Breast epithelium (tissue), 4 donors: ENCODE measurements at regions not wholly inside any gene's neighbourhood (a gene's known extent, or its start where the extent isn't known, plus 50 kb on each side); places are given as distances from the start of the nearest gene placed in this dataset.

Source experiments
- DNase-seq, 2 donors: peaks; one replicate each; pipeline ENCODE4 v3.0.0-alpha.2; 2019; ENCODE audit warnings: low spot score in 2 of 2
- H3K27ac ChIP-seq, 2 donors: fragments of 200-600 bp; sonication (generic) in 1 of 2; one replicate each; pipeline ENCODE4 v1.5.1; 2016 to 2019; ENCODE audit warnings: mild to moderate bottlenecking in 1 of 2
- H3K27me3 ChIP-seq, 2 donors: fragments of 200-600 bp; sonication (generic) in 1 of 2; one replicate each; pipeline versions ENCODE4 v1.5.1 to v1.6.0; 2017 to 2019; ENCODE audit warnings: control low read depth in 1 of 2, mild to moderate bottlenecking in 1 of 2
- H3K36me3 ChIP-seq: fragments of 200-600 bp; one replicate; pipeline ENCODE4 v1.5.1; 2019
- H3K4me1 ChIP-seq, 2 donors: fragments of 200-600 bp; sonication (generic); one replicate each; pipeline ENCODE4 v1.5.1; 2016 to 2019; ENCODE audit warnings: control low read depth in 1 of 2
- H3K4me3 ChIP-seq, 3 donors: fragments of 200-600 bp; sonication (generic); 1 replicate in 2 of 3; 2 replicates in 1 of 3; pipeline ENCODE4 v1.5.1; 2016 to 2019; ENCODE audit warnings: mild to moderate bottlenecking in 3 of 3, moderate library complexity in 2 of 3
- H3K9me3 ChIP-seq, 2 donors: fragments of 200-600 bp; sonication (generic) in 1 of 2; one replicate each; pipeline ENCODE4 v1.5.1; 2016 to 2019; ENCODE audit warnings: control low read depth in 1 of 2
- POLR2A ChIP-seq: fragments of 450-650 bp; IDR thresholded peaks from one replicate; pipeline ENCODE4 v1.6.1; 2016; ENCODE audit warnings: antibody characterized with exemption, mild to moderate bottlenecking, moderate library complexity
- POLR2AphosphoS5 ChIP-seq, 3 donors: sonication (generic); formaldehyde crosslinking; IDR thresholded peaks; one replicate each; pipeline ENCODE4 v1.6.1; 2017; ENCODE audit warnings: antibody characterized with exemption in 3 of 3
- intact Hi-C: fragments of 100-400 bp; cut with DNase I; formaldehyde crosslinking; loops from one replicate; pipeline ENCODE4 v1.15.1; 2023; ENCODE audit warnings: low total_unique reads
- TF ChIP-seq, protein P1 (sequence below), 3 donors: fragments of 450-650 bp; IDR thresholded peaks; one replicate each; pipeline ENCODE4 v1.5.1; 2016 to 2017; ENCODE audit warnings: antibody characterized with exemption in 3 of 3, mild to moderate bottlenecking in 3 of 3, moderate library complexity in 3 of 3

- Histone ChIP-seq H3K4me3 (no peak overlapping the region), H3K27ac (no peak overlapping the region), H3K27me3 (no peaks in the 10 kb centered on the region), H3K4me1 (no peaks in the 10 kb centered on the region), H3K36me3 (no peaks in the 10 kb centered on the region), H3K9me3 (no peaks in the 10 kb centered on the region)
- intact Hi-C loops, result no loop called here
- DNase-seq, result no peak
- TF ChIP-seq POLR2A, result no peak
- TF ChIP-seq, protein P1, sequence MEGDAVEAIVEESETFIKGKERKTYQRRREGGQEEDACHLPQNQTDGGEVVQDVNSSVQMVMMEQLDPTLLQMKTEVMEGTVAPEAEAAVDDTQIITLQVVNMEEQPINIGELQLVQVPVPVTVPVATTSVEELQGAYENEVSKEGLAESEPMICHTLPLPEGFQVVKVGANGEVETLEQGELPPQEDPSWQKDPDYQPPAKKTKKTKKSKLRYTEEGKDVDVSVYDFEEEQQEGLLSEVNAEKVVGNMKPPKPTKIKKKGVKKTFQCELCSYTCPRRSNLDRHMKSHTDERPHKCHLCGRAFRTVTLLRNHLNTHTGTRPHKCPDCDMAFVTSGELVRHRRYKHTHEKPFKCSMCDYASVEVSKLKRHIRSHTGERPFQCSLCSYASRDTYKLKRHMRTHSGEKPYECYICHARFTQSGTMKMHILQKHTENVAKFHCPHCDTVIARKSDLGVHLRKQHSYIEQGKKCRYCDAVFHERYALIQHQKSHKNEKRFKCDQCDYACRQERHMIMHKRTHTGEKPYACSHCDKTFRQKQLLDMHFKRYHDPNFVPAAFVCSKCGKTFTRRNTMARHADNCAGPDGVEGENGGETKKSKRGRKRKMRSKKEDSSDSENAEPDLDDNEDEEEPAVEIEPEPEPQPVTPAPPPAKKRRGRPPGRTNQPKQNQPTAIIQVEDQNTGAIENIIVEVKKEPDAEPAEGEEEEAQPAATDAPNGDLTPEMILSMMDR (IDR thresholded peaks at IDR 0.05), result no peak
- TF ChIP-seq POLR2AphosphoS5 (IDR thresholded peaks at IDR 0.05), result no peak
Observed at GRCh38 chr21:16241016-16241415, 511.2 kb downstream of the USP25 start.

- TF ChIP-seq POLR2A, result no peak
- TF ChIP-seq POLR2AphosphoS5 (IDR thresholded peaks at IDR 0.05), result no peak
- TF ChIP-seq, protein P1 (IDR thresholded peaks at IDR 0.05), result no peak
- Histone ChIP-seq H3K36me3 (no peaks in the 10 kb centered on the region), H3K9me3 (no peaks in the 10 kb centered on the region), H3K27me3 (no peaks in the 10 kb centered on the region), H3K4me3 (no peak overlapping the region), H3K27ac (no peak overlapping the region), H3K4me1 (no peaks in the 10 kb centered on the region)
- intact Hi-C loops, result no loop called here
- no peak for DNase-seq
Observed at GRCh38 chr21:16241479-16241963, 511.7 kb downstream of the USP25 start.

- no peaks in the 10 kb centered on the region for H3K27me3 ChIP-seq
- no peak overlapping the region for H3K4me3 ChIP-seq
- H3K27ac ChIP-seq, result no peak overlapping the region
- no peaks in the 10 kb centered on the region for H3K9me3 ChIP-seq
- H3K36me3 ChIP-seq, result no peaks in the 10 kb centered on the region
- TF ChIP-seq POLR2AphosphoS5 (IDR thresholded peaks at IDR 0.05), result no peak
- no peak for TF ChIP-seq POLR2A
- TF ChIP-seq, protein P1 (IDR thresholded peaks at IDR 0.05), result no peak
- DNase-seq, result no peak
- intact Hi-C loops, result no loop called here
- H3K4me1 ChIP-seq, result no peaks in the 10 kb centered on the region
Observed at GRCh38 chr21:16243396-16243795, 513.6 kb downstream of the USP25 start.

- Histone ChIP-seq H3K27ac (no peak overlapping the region), H3K27me3 (no peaks in the 10 kb centered on the region), H3K36me3 (no peaks in the 10 kb centered on the region), H3K4me3 (no peak overlapping the region), H3K4me1 (no peaks in the 10 kb centered on the region), H3K9me3 (no peaks in the 10 kb centered on the region)
- DNase-seq, result no peak
- intact Hi-C loops, result no loop called here
- TF ChIP-seq POLR2A, result no peak
- no peak for TF ChIP-seq POLR2AphosphoS5 (IDR thresholded peaks at IDR 0.05)
- TF ChIP-seq, protein P1 (IDR thresholded peaks at IDR 0.05), result no peak
Observed at GRCh38 chr21:16248705-16249104, 518.9 kb downstream of the USP25 start.

GRCh38 chr21:16250273-16250672 lies 520.5 kb downstream of the USP25 start:
- Histone ChIP-seq H3K27me3 (no peaks in the 10 kb centered on the region), H3K36me3 (no peaks in the 10 kb centered on the region), H3K27ac (no peak overlapping the region), H3K4me3 (no peak overlapping the region), H3K4me1 (no peaks in the 10 kb centered on the region), H3K9me3 (no peaks in the 10 kb centered on the region)
- no peak for TF ChIP-seq POLR2A
- no peak for DNase-seq
- intact Hi-C loops, result loop anchor here (5.0 kb wide), 1 partner anchor 572 kb away; no protein-coding TSS in a partner anchor
